Parathyroid adenoma (tissue), 2 donors: ENCODE measurements at regions not wholly inside any gene's neighbourhood (a gene's known extent, or its start where the extent isn't known, plus 50 kb on each side); places are given as distances from the start of the nearest gene placed in this dataset.

Experiments
- H2AFZ ChIP-seq: fragments of 300-600 bp; sonication (generic); one replicate; pipeline ENCODE4 v1.7.0; 2017; ENCODE audit warnings: antibody characterized with exemption, mild to moderate bottlenecking
- H3K27ac ChIP-seq: fragments of 300-600 bp; sonication (generic); one replicate; pipeline ENCODE4 v1.7.0; 2017
- H3K27me3 ChIP-seq: fragments of 300-600 bp; sonication (generic); one replicate; pipeline ENCODE4 v1.7.0; 2017; ENCODE audit warnings: low read length; ENCODE audit not compliant: control insufficient read depth, insufficient read depth
- H3K36me3 ChIP-seq: fragments of 300-600 bp; sonication (generic); one replicate; pipeline ENCODE4 v1.7.0; 2017; ENCODE audit warnings: low read length; ENCODE audit not compliant: control insufficient read depth, insufficient read depth
- H3K4me1 ChIP-seq: fragments of 300-600 bp; sonication (generic); one replicate; pipeline ENCODE4 v1.7.0; 2017; ENCODE audit warnings: control low read depth
- H3K4me2 ChIP-seq: fragments of 300-600 bp; sonication (generic); one replicate; pipeline ENCODE4 v1.7.0; 2017; ENCODE audit warnings: low read length
- H3K4me3 ChIP-seq: fragments of 300-600 bp; sonication (generic); one replicate; pipeline ENCODE4 v1.7.0; 2017; ENCODE audit warnings: low read depth, low read length
- H3K79me2 ChIP-seq: fragments of 300-600 bp; sonication (generic); one replicate; pipeline ENCODE4 v1.7.0; 2017; ENCODE audit warnings: control low read depth
- H3K9ac ChIP-seq: fragments of 300-600 bp; sonication (generic); one replicate; pipeline ENCODE4 v1.7.0; 2017; ENCODE audit warnings: mild to moderate bottlenecking
- H3K9me3 ChIP-seq: fragments of 300-600 bp; sonication (generic); one replicate; pipeline ENCODE4 v1.7.0; 2017; ENCODE audit warnings: low read length; ENCODE audit not compliant: control insufficient read depth
- TF ChIP-seq, protein P1 (sequence below): fragments of 300-600 bp; sonication (generic); IDR thresholded peaks from one replicate; pipeline ENCODE4 v1.7.0; 2017; ENCODE audit warnings: antibody characterized with exemption, mild to moderate bottlenecking
- donor health status: primary hyperparathyroidism.

DNA sequence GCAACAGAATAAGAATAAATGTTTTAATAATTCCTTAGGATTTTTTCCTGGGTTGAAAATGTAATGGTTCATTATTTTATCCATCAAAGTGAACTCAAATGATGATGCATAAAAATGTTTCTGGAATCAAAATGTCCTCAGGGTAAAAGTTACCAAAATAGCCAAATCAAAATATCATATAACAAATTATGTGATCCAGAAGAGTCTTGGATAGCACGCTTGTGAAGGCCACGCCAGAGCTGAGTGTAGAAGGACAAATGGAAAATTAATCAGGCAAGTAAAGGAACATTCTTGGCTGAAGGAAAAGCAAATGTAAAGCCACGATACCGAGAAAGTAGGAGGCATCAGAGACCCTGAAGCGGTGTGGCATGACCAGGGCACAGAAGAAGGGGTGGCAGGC is 169.2 kb downstream of the CAPZA3 start:
- H3K9ac ChIP-seq, result no peak overlapping the region
- no peak overlapping the region for H3K4me2 ChIP-seq
- no peaks in the 10 kb centered on the region for H3K79me2 ChIP-seq
- no peak overlapping the region for H3K4me3 ChIP-seq
- no peaks in the 10 kb centered on the region for H3K36me3 ChIP-seq
- H2AFZ ChIP-seq, result no peak overlapping the region
- H3K27ac ChIP-seq, result no peak overlapping the region
- H3K27me3 ChIP-seq, result no peaks in the 10 kb centered on the region
- H3K4me1 ChIP-seq, result no peaks in the 10 kb centered on the region
- TF ChIP-seq, protein P1, sequence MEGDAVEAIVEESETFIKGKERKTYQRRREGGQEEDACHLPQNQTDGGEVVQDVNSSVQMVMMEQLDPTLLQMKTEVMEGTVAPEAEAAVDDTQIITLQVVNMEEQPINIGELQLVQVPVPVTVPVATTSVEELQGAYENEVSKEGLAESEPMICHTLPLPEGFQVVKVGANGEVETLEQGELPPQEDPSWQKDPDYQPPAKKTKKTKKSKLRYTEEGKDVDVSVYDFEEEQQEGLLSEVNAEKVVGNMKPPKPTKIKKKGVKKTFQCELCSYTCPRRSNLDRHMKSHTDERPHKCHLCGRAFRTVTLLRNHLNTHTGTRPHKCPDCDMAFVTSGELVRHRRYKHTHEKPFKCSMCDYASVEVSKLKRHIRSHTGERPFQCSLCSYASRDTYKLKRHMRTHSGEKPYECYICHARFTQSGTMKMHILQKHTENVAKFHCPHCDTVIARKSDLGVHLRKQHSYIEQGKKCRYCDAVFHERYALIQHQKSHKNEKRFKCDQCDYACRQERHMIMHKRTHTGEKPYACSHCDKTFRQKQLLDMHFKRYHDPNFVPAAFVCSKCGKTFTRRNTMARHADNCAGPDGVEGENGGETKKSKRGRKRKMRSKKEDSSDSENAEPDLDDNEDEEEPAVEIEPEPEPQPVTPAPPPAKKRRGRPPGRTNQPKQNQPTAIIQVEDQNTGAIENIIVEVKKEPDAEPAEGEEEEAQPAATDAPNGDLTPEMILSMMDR, result no peak
- H3K9me3 ChIP-seq, result no peaks in the 10 kb centered on the region

DNA sequence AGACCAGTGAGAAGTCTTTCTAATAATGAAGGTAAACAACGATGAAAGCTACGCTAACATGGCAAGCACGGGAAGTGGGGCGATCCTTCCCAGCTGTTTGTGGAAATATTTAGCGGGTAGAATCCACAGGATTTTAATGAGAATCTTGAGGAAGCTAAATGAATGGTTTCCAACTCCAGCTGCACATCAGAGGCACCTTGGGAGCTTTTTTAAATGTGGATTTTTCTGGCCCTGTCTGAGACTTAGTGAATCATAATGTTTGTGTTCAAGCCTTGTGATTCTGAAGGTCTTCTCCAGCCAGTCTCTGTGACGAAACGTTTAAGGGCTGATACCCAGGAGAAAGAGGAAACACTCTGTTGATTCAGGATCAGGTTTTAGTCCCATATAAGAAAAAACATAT is 169.8 kb downstream of the CAPZA3 start:
- Histone ChIP-seq H3K36me3 (no peaks in the 10 kb centered on the region), H2AFZ (no peak overlapping the region), H3K9me3 (no peaks in the 10 kb centered on the region), H3K4me3 (no peak overlapping the region), H3K4me1 (no peaks in the 10 kb centered on the region), H3K79me2 (no peaks in the 10 kb centered on the region), H3K27me3 (no peaks in the 10 kb centered on the region), H3K4me2 (no peak overlapping the region), H3K9ac (no peak overlapping the region), H3K27ac (no peak overlapping the region)
- TF ChIP-seq, protein P1, result no peak

DNA sequence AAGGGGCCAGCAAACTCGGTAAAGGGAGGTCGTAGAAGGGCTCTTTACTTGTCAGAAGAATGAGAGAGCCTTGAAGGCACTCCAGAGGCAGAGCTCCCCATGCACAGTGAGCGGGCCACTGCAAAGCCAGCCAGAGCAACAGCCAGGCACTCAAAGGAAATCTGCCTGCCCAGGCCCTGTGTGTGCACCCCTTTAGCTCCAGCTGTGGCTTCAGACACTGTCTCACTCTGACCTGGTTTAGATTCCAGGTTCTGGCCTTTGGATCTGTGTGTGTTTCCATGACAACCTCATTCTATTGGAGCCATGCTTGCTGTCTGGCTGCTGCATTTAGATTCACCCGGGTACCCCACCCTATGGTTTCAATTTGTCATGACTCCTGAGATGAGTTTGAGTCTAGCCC is 170.3 kb downstream of the CAPZA3 start:
- Histone ChIP-seq H3K9me3 (no peaks in the 10 kb centered on the region), H3K36me3 (no peaks in the 10 kb centered on the region), H3K79me2 (no peaks in the 10 kb centered on the region), H3K9ac (no peak overlapping the region), H2AFZ (no peak overlapping the region), H3K4me3 (no peak overlapping the region), H3K4me2 (no peak overlapping the region), H3K27me3 (no peaks in the 10 kb centered on the region), H3K27ac (no peak overlapping the region), H3K4me1 (no peaks in the 10 kb centered on the region)
- TF ChIP-seq, protein P1, result no peak

DNA sequence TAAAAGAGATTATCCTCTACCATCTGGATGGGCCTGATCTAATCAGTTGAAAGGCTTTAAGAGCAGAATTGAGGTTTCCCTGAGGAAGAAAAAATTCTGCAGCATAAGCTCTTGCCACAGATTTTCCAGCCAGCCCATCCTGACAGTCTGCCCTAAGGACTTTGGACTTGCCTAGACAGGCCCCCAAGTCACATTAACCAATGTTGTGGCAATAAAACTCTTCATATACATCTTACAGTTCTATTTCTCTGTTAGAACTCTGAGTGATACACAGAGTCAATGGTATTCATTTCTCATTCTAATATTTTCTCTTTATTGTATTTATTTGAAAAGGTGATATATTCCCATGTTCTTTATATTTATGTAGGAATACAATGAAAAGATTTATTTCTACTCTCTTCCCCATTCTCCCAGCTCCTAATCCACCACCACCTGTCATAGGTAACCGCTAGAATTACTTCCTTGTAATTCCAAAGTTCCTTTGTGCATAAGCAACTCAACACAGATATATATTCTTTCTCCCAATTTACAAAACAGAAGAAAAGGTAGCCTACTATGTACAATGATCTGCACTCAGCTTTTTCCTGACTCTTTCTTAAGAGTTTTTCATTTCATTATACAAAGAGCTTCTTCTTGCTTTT is 182.1 kb downstream of the CAPZA3 start:
- H3K36me3 ChIP-seq, result no peaks in the 10 kb centered on the region
- TF ChIP-seq, protein P1, result no peak

DNA sequence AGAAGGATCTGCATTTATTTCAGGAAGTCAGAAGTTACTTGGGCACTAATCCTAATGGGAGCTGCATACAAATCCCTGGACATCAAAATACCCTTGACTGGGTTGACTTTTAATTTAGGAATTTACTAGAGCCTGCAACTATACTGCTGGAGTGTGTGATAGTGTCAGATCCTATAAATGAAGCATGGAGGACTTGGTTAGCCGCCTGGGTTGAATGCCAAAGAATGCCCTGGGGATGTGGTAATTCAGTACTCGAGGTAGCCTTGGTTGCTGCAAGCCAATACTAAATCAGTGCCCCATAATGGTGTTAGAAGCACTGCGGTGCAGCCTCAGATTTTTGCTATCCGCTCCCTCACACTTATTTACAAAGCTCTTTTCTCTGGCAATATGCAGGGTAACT is 184.9 kb downstream of the CAPZA3 start:
- Histone ChIP-seq H3K9ac (no peak overlapping the region), H3K4me1 (no peaks in the 10 kb centered on the region), H3K27ac (no peak overlapping the region), H3K36me3 (no peaks in the 10 kb centered on the region), H3K27me3 (no peaks in the 10 kb centered on the region), H3K4me3 (no peak overlapping the region), H3K79me2 (no peaks in the 10 kb centered on the region), H2AFZ (no peak overlapping the region), H3K4me2 (no peak overlapping the region), H3K9me3 (no peaks in the 10 kb centered on the region)
- TF ChIP-seq, protein P1, result no peak

More for the DNA sequence above, 182.1 kb downstream of the CAPZA3 start:
- Histone ChIP-seq H3K79me2 (no peaks in the 10 kb centered on the region), H2AFZ (no peak overlapping the region), H3K9me3 (no peaks in the 10 kb centered on the region), H3K27me3 (no peaks in the 10 kb centered on the region), H3K4me2 (no peak overlapping the region), H3K4me1 (no peaks in the 10 kb centered on the region), H3K9ac (no peak overlapping the region), H3K27ac (no peak overlapping the region), H3K4me3 (no peak overlapping the region)
